Endothelial cell of umbilical vein (primary cell): ENCODE measurements at regions not wholly inside any gene's neighbourhood (a gene's known extent, or its start where the extent isn't known, plus 50 kb on each side); places are given as distances from the start of the nearest gene placed in this dataset.

ENCODE experiments used
- BruUV-seq: library from RNA; stranded (reverse); fragments of 400-500 nt; replicated peaks from 2 replicates; lab custom pipeline; 2021; lab: Mats Ljungman, UMichigan
- CTCF ChIA-PET: fragments of 300-600, 350-600 bp; sonication (Branson Sonifier 250); formaldehyde crosslinking; loops from one replicate; lab custom pipeline; 2021; ENCODE audit warnings: antibody characterized with exemption, inconsistent platforms; lab: Charles Lee
- POLR2A ChIA-PET: fragments of 300-600, 350-600 bp; sonication (Branson Sonifier 250); formaldehyde crosslinking; loops from one replicate; lab custom pipeline; 2021; ENCODE audit warnings: antibody characterized with exemption, inconsistent platforms; lab: Charles Lee
- DNase-seq: peaks from one replicate; pipeline ENCODE4 v3.0.0-alpha.2; 2011; ENCODE audit warnings: low read depth, low spot score
- FAIRE-seq: peaks from 2 replicates; lab custom pipeline; 2011; peaks lifted over from hg19 to GRCh38; lab: Jason Lieb, UNC
- H2AFZ ChIP-seq: 2 replicates; pipeline ENCODE4 v1.6.0; 2012; ENCODE audit warnings: low read depth, low read length, control low read depth, inconsistent platforms
- H3K27ac ChIP-seq: 2 replicates; pipeline ENCODE4 v1.5.1; 2011; ENCODE audit warnings: low read depth, mild to moderate bottlenecking, control low read depth, low read length, moderate library complexity; ENCODE audit not compliant: insufficient read depth
- H3K27me3 ChIP-seq, 2 experiments: 2 replicates each; pipeline versions ENCODE4 v1.6.0 to v1.6.1; 2011; ENCODE audit warnings: low read length in 2 of 2, mixed read lengths in 1 of 2; ENCODE audit not compliant: control insufficient read depth in 2 of 2, insufficient read depth in 2 of 2
- H3K36me3 ChIP-seq, 2 experiments: 2 replicates in 1 of 2; 3 replicates in 1 of 2; pipeline ENCODE4 v1.5.1; 2011; ENCODE audit warnings: low read length in 2 of 2, mild to moderate bottlenecking in 1 of 2, moderate library complexity in 1 of 2; ENCODE audit not compliant: control insufficient read depth in 2 of 2, insufficient read depth in 2 of 2; ENCODE audit errors: extremely low read depth in 1 of 2
- H3K4me1 ChIP-seq: 3 replicates; pipeline ENCODE4 v1.5.1; 2011; ENCODE audit warnings: mild to moderate bottlenecking, low read length; ENCODE audit not compliant: control insufficient read depth, insufficient read depth; ENCODE audit errors: extremely low read depth
- H3K4me2 ChIP-seq: 2 replicates; pipeline ENCODE4 v1.6.1; 2011; ENCODE audit warnings: low read length, control low read depth, mixed read lengths; ENCODE audit not compliant: insufficient read depth
- H3K4me3 ChIP-seq, 3 experiments: fragments of 200-600 bp in 1 of 3; sonication (generic), shearing (Covaris generic) in 1 of 3; replicated peaks in 1 of 3; 2 replicates each; pipeline ENCODE4 v1.5.1; 2011 to 2016; ENCODE audit warnings: control low read depth in 3 of 3, low read length in 3 of 3, mild to moderate bottlenecking in 2 of 3, inconsistent platforms in 1 of 3, low read depth in 1 of 3, moderate library complexity in 1 of 3; ENCODE audit not compliant: insufficient read depth in 1 of 3
- H3K79me2 ChIP-seq: 2 replicates; pipeline ENCODE4 v1.6.0; 2012; ENCODE audit warnings: low read length, inconsistent platforms; ENCODE audit not compliant: control insufficient read depth, insufficient read depth
- H3K9ac ChIP-seq: replicated peaks from 2 replicates; pipeline ENCODE3; 2011; ENCODE audit warnings: low read length, control low read depth; ENCODE audit not compliant: insufficient read depth; ENCODE audit errors: extremely low read depth
- H3K9me1 ChIP-seq: replicated peaks from 3 replicates; pipeline ENCODE4 v1.6.0; 2011; ENCODE audit warnings: mild to moderate bottlenecking, low read length; ENCODE audit not compliant: control insufficient read depth, insufficient read depth; ENCODE audit errors: extremely low read depth
- H3K9me3 ChIP-seq: replicated peaks from 2 replicates; pipeline ENCODE4 v1.5.1; 2012; ENCODE audit warnings: low read length, inconsistent platforms; ENCODE audit not compliant: control insufficient read depth, insufficient read depth
- H4K20me1 ChIP-seq: replicated peaks from 2 replicates; pipeline ENCODE3; 2011; ENCODE audit warnings: mild to moderate bottlenecking, low read length; ENCODE audit not compliant: control insufficient read depth, insufficient read depth; ENCODE audit errors: extremely low read depth
- CTCF ChIP-seq, 2 donors: IDR thresholded peaks; 1 replicate in 1 of 2; 2 replicates in 1 of 2; pipeline ENCODE4 v1.5.1; 2011; ENCODE audit warnings: low read length in 2 of 2, mild to moderate bottlenecking in 2 of 2, moderate library complexity in 2 of 2, control low read depth in 1 of 2, inconsistent platforms in 1 of 2, low read depth in 1 of 2; ENCODE audit not compliant: insufficient read depth in 1 of 2; ENCODE audit errors: extremely low read depth in 1 of 2
- EZH2 ChIP-seq: IDR thresholded peaks from 2 replicates; pipeline ENCODE4 v1.6.1; 2012; ENCODE audit warnings: borderline replicate concordance, low read depth, mild to moderate bottlenecking, moderate library complexity, low read length, inconsistent platforms; ENCODE audit not compliant: severe bottlenecking
- FOS ChIP-seq: IDR thresholded peaks from 2 replicates; pipeline ENCODE4 v1.6.1; 2011; ENCODE audit warnings: mild to moderate bottlenecking, low read length, moderate library complexity, borderline replicate concordance; ENCODE audit not compliant: insufficient read depth
- GATA2 ChIP-seq: IDR thresholded peaks from 2 replicates; pipeline ENCODE4 v1.7.0; 2011; ENCODE audit warnings: low read depth, mild to moderate bottlenecking, moderate library complexity, mixed read lengths, low read length; ENCODE audit not compliant: insufficient read length, insufficient read depth
- JUN ChIP-seq: IDR thresholded peaks from 2 replicates; pipeline ENCODE4 v1.6.1; 2011; ENCODE audit warnings: borderline replicate concordance, low read depth; ENCODE audit not compliant: insufficient read length, insufficient read depth
- MYC ChIP-seq: IDR thresholded peaks from one replicate; pipeline ENCODE4 v1.6.1; 2011; ENCODE audit warnings: mild to moderate bottlenecking, low read depth, low read length
- POLR2A ChIP-seq: IDR thresholded peaks from 2 replicates; pipeline ENCODE4 v1.6.1; 2012; ENCODE audit warnings: low read depth, mild to moderate bottlenecking, control low read depth, low read length
- POLR2AphosphoS5 ChIP-seq: IDR thresholded peaks from 2 replicates; pipeline ENCODE4 v1.6.1; 2012; ENCODE audit warnings: low read depth, mild to moderate bottlenecking, control low read depth, low read length, moderate library complexity; ENCODE audit not compliant: insufficient read depth
- dilution Hi-C: fragments of 300-500 bp; cut with MboI; formaldehyde crosslinking; loops from one replicate; pipeline ENCODE4 v1.15.0; 2019; ENCODE audit warnings: low sequenced_read_pairs; ENCODE audit not compliant: extremely low pct_ligation_motif_present
- intact Hi-C: fragments of 100-400 bp; cut with micrococcal nuclease; formaldehyde crosslinking; loops from one replicate; pipeline ENCODE4 v1.10.0; 2022
- TF ChIP-seq, protein P1 (sequence below): IDR thresholded peaks from 2 replicates; pipeline ENCODE4 v1.6.1; 2011; ENCODE audit not compliant: insufficient read depth, insufficient read length

GRCh38 chrX:121958886-121959285 is 911.5 kb downstream of the GLUD2 start:
- Histone ChIP-seq H3K27me3 (no peaks in the 10 kb centered on the region), H2AFZ (no peak overlapping the region), H3K36me3 (no peaks in the 10 kb centered on the region), H4K20me1 (no peaks in the 10 kb centered on the region), H3K79me2 (no peaks in the 10 kb centered on the region), H3K9me1 (no peaks in the 10 kb centered on the region), H3K27ac (no peak overlapping the region), H3K4me1 (no peaks in the 10 kb centered on the region), H3K9ac (no peak overlapping the region), H3K4me3 (no peak overlapping the region), H3K9me3 (no peaks in the 10 kb centered on the region), H3K4me2 (no peak overlapping the region)
- no peak for TF ChIP-seq CTCF (IDR thresholded peaks at IDR 0.05; ENCODE audit: extremely low read depth in 1 of 2, insufficient read depth in 1 of 2, low read depth in 1 of 2, low read length in 2 of 2)
- no peak for TF ChIP-seq EZH2
- FAIRE-seq (no peak), DNase-seq (no peak)
- CTCF ChIA-PET: no interaction called here
- dilution Hi-C loops (no loop called here), intact Hi-C loops (no loop called here)
- POLR2A ChIA-PET: no interaction called here
- BruUV-seq: no TSS peak

GRCh38 chrX:121975671-121976070 is 928.3 kb downstream of the GLUD2 start:
- CTCF ChIA-PET: no interaction called here
- Histone ChIP-seq H3K27me3 (no peaks in the 10 kb centered on the region), H3K4me1 (no peaks in the 10 kb centered on the region), H3K36me3 (no peaks in the 10 kb centered on the region), H3K27ac (no peak overlapping the region), H2AFZ (no peak overlapping the region), H3K4me2 (no peak overlapping the region), H3K9ac (no peak overlapping the region), H4K20me1 (no peaks in the 10 kb centered on the region), H3K9me1 (no peaks in the 10 kb centered on the region), H3K9me3 (no peaks in the 10 kb centered on the region), H3K4me3 (no peak overlapping the region), H3K79me2 (no peaks in the 10 kb centered on the region)
- dilution Hi-C loops (no loop called here), intact Hi-C loops (no loop called here)
- BruUV-seq: no TSS peak
- FAIRE-seq: no peak
- TF ChIP-seq EZH2: no peak
- no peak for TF ChIP-seq JUN
- no peak for TF ChIP-seq POLR2AphosphoS5
- TF ChIP-seq, protein P1, sequence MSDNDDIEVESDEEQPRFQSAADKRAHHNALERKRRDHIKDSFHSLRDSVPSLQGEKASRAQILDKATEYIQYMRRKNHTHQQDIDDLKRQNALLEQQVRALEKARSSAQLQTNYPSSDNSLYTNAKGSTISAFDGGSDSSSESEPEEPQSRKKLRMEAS: no peak
- TF ChIP-seq POLR2A: no peak
- no peak for TF ChIP-seq GATA2
- TF ChIP-seq FOS: no peak
- no peak for TF ChIP-seq CTCF (IDR thresholded peaks at IDR 0.05; ENCODE audit: extremely low read depth in 1 of 2, insufficient read depth in 1 of 2, low read depth in 1 of 2, low read length in 2 of 2)
- TF ChIP-seq MYC: no peak
- DNase-seq: no peak
- POLR2A ChIA-PET: no interaction called here
